ENCODE measurements at regions not wholly inside any gene's neighbourhood (a gene's known extent, or its start where the extent isn't known, plus 50 kb on each side); places are given as distances from the start of the nearest gene placed in this dataset.
"Not testable (repeated sequence)": the region's sequence is repeated elsewhere in the genome, so short reads cannot be mapped to it uniquely, and the experiment has no call there.

GRCh38 chr9:119877306-119877705 lies 508.1 kb upstream of the BRINP1 start:
- POLR2A ChIA-PET, result no interaction called here
- TF ChIP-seq CTCF (IDR thresholded peaks at IDR 0.05; ENCODE audit: insufficient read depth, low read length, missing control alignments), result no peak
- no peak overlapping the region for H3K4me3 ChIP-seq (ENCODE audit: low read depth, low read length)
- no peak for DNase-seq (ENCODE audit: low read depth, low spot score)
- CTCF ChIA-PET, result no interaction called here

GRCh38 chr9:119873877-119874276 lies 504.6 kb upstream of the BRINP1 start:
- no peak for DNase-seq (ENCODE audit: low read depth, low spot score)
- no peak overlapping the region for H3K4me3 ChIP-seq (ENCODE audit: low read depth, low read length)
- ChIA-PET CTCF (no interaction called here), POLR2A (no interaction called here)
- TF ChIP-seq CTCF (IDR thresholded peaks at IDR 0.05; ENCODE audit: insufficient read depth, low read length, missing control alignments), result no peak

GRCh38 chr9:119870251-119870650 lies 501.0 kb upstream of the BRINP1 start:
- POLR2A ChIA-PET; H3K4me3 ChIP-seq (ENCODE audit: low read depth, low read length); DNase-seq (ENCODE audit: low read depth, low spot score); CTCF ChIA-PET: not testable (repeated sequence)

GRCh38 chr9:119868694-119869093 lies 499.5 kb upstream of the BRINP1 start:
- DNase-seq (ENCODE audit: low read depth, low spot score), result no peak
- no peak overlapping the region for H3K4me3 ChIP-seq (ENCODE audit: low read depth, low read length)
- CTCF ChIA-PET, result no interaction called here
- POLR2A ChIA-PET, result no interaction called here
- TF ChIP-seq CTCF (IDR thresholded peaks at IDR 0.05; ENCODE audit: insufficient read depth, low read length, missing control alignments), result no peak

- POLR2A ChIA-PET, result no interaction called here
- CTCF ChIA-PET, result no interaction called here
- no peak for TF ChIP-seq CTCF (IDR thresholded peaks at IDR 0.05; ENCODE audit: insufficient read depth, low read length, missing control alignments)
Measured at GRCh38 chr9:119861842-119862241, 492.6 kb upstream of the BRINP1 start.

GRCh38 chr9:119859128-119859527 lies 489.9 kb upstream of the BRINP1 start:
- TF ChIP-seq CTCF (IDR thresholded peaks at IDR 0.05; ENCODE audit: insufficient read depth, low read length, missing control alignments), result no peak
- DNase-seq (ENCODE audit: low read depth, low spot score), result no peak
- H3K4me3 ChIP-seq (ENCODE audit: low read depth, low read length), result no peak overlapping the region
- ChIA-PET CTCF (no interaction called here), POLR2A (no interaction called here)

More at GRCh38 chr9:119861842-119862241, 492.6 kb upstream of the BRINP1 start:
- H3K4me3 ChIP-seq (ENCODE audit: low read depth, low read length), result no peak overlapping the region
- no peak for DNase-seq (ENCODE audit: low read depth, low spot score)

GRCh38 chr9:119853126-119853525 lies 483.9 kb upstream of the BRINP1 start:
- no peak overlapping the region for H3K4me3 ChIP-seq (ENCODE audit: low read depth, low read length)
- ChIA-PET CTCF (no interaction called here), POLR2A (no interaction called here)
- no peak for TF ChIP-seq CTCF (IDR thresholded peaks at IDR 0.05; ENCODE audit: insufficient read depth, low read length, missing control alignments)
- DNase-seq (ENCODE audit: low read depth, low spot score), result no peak
